ENCODE measurements at regions not wholly inside any gene's neighbourhood (a gene's known extent, or its start where the extent isn't known, plus 50 kb on each side); places are given as distances from the start of the nearest gene placed in this dataset.

DNA sequence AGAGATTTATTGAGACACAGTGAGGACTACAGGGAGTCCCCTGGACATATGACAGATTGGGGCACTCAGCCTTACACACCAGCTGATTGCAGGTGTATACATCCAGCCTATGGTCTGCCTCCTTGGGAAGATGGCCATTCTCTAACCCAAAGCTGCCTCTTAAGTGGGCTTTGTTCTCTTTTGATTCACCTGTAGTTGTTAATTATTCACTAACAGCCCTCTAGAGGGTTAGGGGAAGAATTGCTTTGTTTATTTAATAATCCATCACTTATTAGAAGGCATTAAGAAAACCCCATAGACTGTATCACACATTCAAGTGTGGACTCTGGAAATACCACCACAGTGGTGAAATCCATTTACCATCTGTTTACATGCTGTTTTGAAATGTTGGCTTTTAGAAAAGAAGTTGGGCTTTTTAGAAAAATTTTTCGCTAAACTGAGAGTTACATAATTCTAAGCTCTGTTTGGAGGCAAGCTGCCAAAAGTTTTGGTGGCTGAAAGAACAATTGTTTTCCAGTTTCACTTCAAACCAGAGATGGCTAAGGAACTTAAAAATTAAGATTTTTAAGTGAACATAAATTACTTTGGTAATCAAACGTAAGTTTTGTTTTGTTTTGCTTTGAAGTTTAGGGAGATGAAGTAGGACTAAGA is 379.1 kb downstream of the ADRA2A start:
- no peak for DNase-seq

DNA sequence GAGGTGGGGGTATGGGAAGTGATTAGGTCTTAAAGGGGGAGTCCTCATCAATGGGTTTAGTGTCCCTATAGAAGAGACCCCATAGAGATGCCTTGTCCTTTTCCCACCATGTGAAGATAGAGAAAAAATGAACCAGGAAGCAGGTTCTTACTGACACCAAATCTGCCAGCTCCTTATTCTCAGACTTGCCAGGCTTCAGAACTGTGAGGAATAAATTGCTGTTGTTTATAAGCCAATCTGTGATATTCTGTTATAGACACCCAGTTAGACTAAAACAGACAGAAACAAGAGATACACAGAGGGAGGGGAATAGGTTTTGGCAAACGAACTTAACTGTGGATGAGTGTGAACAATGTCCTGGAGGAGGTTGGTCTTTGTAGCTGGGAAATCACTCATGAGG is 381.4 kb downstream of the ADRA2A start:
- no peak for DNase-seq

DNA sequence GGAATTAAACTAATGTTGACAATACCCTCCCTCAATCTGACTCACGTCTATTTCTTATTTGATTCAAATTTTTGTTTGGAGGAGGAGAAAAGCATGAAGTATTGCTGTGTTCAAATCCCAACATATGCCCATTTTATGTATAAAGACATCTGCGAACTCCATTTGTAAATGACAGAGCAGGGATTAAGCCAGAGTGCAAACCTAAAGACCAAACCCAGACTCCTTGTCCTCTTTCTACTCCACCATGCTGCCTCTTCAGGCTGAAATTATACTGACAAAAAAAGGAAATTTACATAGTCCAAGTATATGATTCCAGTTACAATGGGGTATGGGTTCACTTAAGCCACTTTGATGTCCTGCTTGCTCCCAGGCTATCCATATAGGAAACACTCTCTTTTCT is 383.1 kb downstream of the ADRA2A start:
- DNase-seq: no peak

DNA sequence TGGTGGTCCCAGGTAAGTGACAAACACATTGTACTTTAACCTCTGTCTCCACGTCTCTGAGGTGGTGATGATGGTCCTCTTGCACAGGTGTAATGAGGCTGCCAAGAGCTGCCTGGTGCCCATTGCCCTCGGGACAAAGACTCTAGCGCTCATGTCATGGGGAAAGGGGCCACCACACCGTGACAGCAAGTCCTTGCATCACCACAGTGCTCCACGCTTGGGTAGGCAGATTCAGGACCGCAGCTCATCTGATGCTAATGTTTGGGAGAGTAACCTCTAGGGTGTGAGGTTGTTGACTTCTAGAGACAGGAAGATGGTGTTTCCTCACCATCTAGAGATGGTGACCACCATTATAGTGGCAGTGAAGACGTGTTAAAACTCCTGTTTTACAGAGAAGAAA is 395.6 kb downstream of the ADRA2A start:
- no peak for DNase-seq

DNA sequence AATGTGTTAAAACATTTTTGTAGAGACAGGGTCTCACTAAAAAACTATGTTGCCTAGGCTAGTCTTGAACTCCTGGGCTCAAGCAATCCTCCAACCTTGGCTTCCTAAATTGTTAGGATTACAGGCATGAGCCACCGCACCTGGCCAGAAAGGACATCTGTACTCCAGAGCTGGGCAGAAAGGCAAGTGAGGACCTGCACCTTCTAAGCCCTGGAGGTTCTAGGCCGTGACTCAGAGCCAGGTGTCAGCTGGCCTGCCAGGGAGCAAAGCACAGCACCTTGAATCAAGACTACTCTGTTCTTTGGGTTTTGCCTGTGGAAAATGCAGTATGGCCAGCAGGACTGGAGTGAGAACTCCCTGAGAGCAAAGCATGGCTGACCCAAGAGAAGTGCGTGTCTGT is 396.5 kb downstream of the ADRA2A start:
- DNase-seq: no peak

DNA sequence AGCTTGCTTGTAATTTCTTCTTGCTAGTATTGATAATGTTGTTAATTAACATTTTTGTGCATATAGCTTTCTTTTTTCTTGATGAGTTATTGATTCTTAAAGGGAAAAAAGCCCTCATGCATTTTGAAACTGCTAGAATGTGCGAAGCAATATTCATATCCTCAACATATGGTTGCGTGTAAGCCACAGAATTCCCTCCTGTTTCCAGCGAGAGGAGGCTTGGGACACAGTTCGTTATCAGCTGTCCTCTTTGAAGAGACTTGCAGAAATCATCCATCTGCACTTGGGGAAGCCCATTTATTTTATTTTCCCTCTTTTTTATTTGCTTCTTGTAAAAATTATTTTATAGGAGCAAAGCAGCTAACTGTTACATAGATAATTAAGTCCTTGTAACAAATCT is 398.0 kb downstream of the ADRA2A start:
- no peak for DNase-seq

DNA sequence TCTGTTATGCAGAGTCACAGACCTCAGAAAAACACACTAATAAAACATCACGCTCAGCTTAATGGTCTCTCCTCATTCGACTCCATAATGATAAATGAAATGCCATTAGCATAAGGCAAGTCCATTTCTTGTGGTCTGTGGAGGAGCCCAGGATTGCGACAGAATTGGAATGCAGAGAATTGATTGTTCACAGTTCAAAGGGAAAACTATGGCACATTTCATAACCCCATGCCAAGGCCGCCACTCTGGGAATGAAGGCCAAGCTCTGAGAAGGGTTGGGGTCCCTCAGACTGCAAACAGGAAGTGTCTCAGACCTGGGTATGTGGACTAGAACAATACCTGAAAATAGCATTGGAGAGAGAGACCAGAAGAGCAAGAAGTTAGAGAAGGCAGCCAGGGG is 398.9 kb downstream of the ADRA2A start:
- no peak for DNase-seq

DNA sequence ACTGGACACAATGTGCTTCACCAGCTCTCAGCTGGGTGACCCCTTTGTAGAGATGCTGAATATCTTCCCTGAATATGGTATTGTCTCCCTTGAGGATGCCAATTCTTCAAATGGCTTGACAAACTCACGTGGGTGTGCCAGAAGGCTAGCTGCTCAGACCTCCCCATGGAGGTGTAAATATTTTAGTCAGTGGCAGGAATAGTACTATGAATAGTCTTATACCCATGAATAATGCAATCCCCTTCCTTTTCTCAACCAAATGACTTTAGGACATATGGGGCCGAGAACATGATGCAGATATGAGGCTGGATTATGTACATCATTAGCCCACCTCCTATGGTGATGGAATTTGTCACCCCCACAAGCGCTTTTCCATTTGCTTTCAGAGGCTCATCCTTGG is 401.8 kb downstream of the ADRA2A start:
- no peak for DNase-seq

DNA sequence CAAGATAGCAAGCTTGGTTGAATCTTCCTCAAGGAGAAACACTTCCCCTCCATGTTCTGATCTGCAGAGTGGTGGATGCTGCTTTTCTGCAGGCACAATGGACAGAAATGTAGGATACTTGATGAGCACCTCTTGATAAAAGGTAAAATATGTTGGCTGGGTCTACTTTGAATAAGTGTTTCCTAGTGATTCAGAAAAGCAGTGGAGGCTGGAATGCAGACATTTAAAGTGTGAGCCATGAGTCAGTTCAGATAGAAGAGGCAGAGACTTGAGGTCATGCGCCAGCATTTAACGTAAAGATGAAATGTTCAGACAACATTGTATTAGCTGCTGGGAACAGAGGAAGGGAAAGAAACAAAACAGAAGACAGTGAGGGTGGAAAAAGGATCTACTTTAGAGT is 403.1 kb downstream of the ADRA2A start:
- DNase-seq: no peak

DNA sequence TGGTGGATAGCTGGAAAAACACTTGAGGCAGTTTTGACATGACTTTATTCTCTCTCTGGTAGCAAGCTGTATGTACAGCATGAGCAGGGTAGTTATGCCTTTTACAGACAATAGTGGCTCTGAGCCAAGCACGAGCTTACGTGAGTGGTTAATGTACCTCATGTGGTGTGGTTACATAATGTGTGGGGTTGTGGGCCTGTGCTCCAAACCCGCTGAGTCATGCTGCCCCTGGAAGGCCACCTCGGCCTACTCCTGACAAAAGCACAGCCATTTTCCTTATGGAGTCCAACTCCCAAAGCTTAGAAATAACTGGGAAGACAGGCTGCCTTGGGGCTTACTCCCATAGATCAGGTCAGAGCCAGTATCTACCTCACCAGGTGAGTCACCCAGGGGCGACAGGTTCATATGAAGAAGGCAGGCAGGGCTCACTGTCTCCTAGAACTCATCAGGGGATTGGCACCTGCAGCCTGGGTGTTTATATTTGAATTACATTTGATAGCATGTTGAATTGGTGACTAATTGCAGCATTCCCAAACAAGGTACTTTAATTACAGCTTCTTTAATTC is 404.5 kb downstream of the ADRA2A start:
- no peak for DNase-seq

DNA sequence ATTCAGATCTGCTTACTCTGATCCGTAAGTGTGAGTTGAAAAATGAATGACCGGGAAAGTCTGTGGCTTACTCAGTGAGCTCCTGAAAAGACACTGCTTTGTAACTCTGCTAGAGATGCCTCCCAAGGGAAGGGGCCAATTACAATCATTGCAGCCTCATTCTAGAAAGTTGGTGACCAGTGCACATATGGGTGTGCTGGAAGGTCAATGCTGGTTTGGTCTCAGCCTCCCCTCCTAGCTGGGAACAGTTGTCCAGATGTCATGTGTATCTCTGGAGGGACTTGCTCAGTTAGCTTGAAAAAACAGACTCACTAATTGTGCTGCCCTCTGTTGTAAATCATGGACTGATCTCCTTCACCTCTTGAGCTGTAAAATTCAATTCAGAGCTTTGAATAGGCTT is 405.0 kb downstream of the ADRA2A start:
- no peak for DNase-seq

DNA sequence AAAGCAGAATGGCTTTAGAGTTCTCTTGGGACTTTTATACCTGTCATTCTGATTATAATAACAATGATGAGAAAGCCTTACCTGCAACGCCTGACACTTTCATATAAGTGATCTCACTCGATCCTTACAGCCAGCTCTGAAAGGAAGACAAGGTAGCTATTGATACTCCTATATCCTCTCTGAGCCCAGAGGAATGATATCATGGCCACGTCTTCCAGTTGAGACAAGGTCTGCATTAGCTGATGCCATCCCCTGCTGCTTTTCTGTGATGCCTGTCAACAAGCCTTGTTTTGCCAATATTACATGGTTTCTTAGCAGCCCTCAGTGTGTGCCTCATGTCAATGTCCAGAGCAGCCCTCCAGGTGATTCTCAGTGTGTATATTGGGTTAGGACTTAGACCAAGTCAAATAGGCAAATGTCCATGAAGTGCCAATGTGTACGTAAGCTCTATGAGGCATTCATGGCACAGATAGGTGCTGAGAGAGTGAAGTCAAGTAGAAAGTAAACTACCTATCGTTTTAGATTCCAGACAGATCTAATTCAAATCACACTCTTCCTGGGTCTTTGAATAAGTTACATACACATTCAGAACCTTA is 405.9 kb downstream of the ADRA2A start:
- DNase-seq: no peak

DNA sequence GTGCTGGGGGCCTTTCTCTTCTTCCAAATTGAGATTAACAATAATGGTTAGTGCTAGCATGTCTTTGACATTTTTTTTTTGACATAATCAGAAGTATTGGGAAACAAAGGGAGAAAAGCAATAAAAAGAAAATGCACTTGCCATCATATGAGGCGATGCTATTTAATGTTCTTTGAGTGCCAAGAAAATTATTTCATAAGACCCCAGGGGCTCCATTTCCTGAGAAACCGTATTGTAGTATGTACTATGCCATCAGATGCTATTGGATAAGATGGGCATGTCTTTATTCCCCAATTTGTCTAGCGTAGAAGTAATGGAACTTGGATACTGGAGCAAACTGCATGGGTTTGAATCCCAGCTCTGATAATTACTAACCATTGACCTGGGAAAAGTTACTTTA is 408.9 kb downstream of the ADRA2A start:
- no peak for DNase-seq

DNA sequence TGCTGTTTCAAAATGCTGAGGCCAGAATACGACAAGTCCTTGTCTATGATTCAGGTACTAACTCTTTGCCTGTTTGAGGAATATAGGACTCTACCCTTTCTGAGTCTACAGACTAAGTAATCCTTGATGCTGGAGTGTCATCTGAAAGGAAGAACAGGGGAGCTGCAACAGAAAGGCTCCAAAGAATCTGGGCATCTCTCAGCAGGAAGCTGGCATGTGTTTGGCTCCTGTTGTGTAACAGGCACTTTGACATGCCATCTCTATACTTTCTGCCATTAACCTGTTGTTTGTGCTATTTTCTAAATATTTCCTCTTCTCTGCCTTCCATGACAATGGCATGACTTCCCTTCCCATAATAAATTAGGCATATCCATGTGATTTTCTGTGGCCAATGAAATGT is 409.5 kb downstream of the ADRA2A start:
- no peak for DNase-seq

DNA sequence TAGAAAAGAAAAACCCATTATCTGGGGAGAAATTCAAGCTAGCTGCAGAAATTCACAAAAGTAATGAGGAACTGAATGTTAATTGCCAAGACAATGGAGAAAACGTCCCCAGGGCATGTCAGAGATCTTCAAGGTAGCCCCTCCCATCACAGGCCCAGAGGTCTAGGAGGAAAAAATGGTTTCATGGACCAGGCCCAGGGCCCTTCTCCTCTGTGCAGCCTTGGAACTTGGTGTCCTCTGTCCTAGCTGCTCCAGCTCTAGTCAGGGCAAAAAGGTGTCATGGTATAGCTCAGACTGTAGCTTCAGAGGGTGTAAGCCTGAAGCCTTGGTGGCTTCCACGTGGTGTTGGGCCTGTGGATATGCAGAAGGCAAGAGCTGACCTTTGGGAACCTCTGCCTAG is 411.8 kb downstream of the ADRA2A start:
- DNase-seq: no peak

DNA sequence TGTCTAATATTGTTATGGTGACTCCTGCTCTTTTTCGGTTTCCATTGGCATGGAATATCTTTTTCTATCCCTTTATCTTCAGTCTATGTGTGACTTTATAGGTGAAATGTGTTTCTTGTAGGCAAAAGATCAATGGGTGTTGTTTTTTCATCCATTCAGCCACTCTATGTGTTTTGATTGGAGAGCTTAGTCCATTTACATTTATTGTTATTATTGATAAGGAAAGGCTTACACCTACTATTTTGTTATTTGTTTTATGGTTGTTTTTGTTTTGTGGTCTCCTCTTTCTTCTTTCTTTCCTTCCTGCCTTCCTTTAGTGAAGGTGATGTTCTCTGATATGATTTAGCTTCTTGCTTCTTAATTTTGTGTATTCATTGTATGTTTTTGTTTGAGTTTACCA is 414.3 kb downstream of the ADRA2A start:
- DNase-seq: no peak

DNA sequence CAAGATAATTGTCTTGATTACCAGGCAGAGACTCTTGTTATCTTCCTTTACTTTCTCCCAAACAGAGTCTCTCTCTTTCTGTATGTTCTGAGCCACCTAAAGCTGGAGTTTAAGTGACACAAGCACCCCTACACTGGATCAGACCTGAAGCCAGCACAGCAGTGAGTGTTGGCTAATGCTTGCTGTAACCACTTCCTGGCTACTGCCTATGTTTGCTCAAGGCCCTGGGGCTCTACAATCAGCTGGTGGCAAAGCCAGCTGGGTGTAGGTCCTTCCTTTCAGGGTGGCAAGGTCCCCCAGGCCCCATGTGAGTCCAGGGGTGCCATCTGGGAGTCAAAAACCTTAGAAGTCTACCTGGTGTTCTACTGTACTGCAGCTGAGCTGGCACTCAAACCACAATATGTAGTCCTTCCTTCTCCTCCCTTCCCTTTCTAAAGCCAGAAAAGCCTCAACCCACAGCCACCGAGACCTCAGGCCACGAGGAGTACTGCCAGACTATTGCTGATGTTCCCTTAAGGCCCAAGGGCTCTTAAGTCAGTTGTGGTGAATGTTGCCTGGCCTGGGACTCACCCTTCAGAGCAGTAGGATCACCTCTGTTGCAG is 416.3 kb downstream of the ADRA2A start:
- no peak for DNase-seq

DNA sequence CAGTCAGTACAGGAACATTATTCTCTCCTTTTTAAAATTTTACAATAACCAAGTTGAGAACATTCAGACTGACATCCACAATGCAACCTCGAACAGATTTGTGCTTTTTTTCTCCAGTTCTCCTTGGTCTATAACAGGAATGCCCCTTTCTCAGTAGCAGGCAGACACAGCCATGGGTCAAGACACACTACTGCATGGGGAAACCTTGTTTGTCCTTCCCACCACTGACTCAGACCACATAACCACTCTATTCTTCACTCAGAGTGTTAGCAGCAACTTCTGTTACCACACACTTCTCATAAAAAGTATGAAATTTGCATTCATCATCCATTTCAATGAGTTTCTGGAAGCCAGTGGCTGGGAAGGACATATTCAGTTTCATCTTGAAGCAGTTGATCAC is 421.7 kb downstream of the ADRA2A start:
- no peak for DNase-seq

DNA sequence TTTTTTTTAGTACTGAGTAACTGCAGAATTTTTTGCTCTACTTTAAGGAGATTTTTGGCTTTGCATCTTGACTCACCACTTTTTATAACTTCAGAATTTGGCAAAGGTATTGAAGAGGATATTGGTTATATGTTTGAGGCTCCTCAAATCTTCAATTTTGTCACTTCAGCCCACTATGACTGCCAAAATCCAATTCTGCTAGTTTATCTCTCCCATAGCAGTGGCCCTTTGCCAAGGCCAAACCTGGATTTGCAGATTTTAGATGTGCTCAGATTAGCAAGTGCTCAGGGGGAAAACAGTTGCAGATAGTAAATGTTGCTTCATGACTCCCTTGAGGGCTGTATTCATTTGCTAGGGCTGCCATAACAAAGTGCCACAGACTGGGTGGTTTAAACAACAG is 427.5 kb downstream of the ADRA2A start:
- DNase-seq: no peak

DNA sequence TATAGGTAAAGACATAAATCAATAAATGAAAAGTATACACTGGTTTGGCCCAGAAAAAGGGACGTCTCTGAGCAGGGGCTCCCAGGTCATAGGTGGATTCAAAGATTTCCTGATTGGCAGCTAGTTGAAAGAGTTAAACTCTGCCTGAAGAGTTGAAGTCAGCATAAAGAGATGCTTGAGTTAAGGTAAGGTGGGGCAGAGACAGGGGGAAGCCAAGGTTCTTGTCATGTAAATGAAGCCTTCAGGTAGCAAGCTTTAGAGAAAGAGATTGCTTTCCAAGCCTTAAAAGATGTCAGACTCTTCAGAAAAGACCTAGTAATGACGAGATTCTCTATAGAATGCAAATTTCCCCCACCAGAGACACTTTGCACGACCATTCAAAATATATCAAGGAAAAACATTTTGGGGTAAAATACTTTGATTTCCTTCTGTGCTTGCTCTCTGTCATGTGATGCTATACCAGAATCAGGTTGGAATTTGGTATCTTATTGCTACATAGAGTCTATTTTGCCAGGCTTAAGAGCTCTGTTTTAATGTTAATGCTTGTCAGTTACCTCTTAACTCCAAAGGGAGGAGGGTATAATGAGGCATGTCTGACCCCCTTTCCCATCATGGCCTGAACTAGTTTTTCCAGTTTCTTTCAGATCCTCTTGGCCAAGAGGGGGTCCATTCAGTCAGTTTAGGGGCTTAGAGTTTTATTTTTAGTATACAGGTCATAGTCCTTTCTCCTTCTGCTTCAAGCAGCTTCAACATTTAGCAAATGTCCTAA is 429.6 kb downstream of the ADRA2A start:
- DNase-seq: no peak

DNA sequence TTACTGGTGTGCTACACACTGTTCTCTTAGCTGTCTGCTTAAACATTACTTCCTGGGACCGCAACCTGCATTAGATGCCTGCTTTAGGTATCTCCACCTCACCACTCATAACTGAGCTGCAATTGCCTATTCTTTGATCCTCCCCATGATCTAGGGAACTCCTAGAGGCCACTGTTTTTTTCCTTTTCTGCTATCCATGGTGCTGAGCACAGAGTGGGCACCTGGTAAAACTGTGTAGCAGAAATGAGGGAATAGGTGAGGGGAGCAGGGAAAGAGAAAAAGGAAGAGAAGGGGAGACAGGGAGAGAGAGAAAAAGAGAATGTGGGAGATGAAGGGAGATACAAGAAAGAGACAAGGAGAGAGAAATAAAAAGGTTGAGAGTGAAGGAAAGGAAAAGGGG is 434.9 kb downstream of the ADRA2A start:
- DNase-seq: no peak

DNA sequence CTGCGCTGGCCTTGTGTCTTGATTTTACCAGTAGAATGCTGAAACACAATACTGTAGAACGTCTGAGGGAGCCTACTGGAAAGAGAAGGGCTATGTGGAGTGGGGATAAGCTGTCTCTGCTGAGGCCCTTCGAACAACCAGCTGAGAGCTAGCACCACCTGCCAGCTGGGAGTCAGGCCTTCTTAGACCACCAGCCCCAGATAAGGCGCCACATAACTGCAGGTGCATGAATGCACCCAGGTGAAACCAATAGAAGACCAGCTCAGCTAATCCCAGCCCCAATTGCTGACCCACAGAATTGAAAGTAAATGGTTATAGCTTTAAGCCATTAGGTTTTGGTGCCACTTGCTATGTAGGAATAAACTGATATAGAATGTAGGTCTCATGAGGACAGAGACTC is 438.4 kb downstream of the ADRA2A start:
- no peak for DNase-seq

DNA sequence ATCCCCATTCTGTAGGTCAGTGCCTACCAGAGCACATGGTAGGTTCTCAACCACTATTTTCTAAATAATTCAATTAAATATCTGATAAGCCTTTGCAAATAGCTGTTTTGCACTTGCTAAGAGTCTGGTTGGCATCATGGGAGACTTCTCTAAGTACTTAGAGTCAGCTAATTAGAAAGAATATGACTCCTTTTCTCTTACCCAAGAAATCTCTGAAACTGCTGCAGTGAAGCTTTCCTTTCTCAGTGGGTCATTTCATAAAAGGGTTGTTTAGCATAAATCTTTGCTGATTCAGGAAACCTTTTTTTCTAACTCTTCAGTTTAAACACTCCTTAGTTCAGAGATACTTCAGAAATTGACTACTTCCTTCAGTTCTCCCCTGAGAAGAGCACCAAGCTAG is 438.9 kb downstream of the ADRA2A start:
- DNase-seq: no peak

DNA sequence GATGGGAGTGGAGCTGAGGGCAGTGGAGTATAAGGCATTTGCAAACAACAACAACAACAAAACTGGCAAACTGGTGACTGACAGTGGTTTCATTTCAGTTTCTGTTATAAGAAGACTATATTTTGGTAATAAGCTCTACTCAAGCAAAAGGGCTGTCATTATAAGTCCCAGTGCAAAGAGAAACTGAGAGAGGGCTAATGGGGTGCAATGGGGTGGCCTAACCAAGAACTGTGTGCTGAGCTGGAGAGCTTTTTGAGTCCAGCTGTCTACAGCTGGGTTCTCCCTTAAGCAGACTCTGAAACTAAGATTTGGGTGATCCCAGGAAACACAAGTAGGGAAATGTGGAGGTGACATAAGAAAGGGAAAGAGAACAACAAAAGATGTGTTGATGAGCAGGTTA is 439.3 kb downstream of the ADRA2A start:
- no peak for DNase-seq

All from NCI-H1436 treated with DMSO at 0.1 percent for 48 hours (cell line).